ENCODE measurements at regions not wholly inside any gene's neighbourhood (a gene's known extent, or its start where the extent isn't known, plus 50 kb on each side); places are given as distances from the start of the nearest gene placed in this dataset.
"Not testable (repeated sequence)": the region's sequence is repeated elsewhere in the genome, so short reads cannot be mapped to it uniquely, and the experiment has no call there.

- DNase-seq (ENCODE audit: low read depth in 3 of 3) = not testable (repeated sequence)
Observed at GRCh38 chr9:64130325-64130724, 1154.7 kb downstream of the FOXD4L5 start.

- DNase-seq (ENCODE audit: low read depth in 3 of 3) = no peak
Observed at GRCh38 chr9:64128572-64128971, 1156.4 kb downstream of the FOXD4L5 start.

GRCh38 chr9:64121602-64122001, 1163.4 kb downstream of the FOXD4L5 start:
- not testable (repeated sequence) for DNase-seq (ENCODE audit: low read depth in 3 of 3)

- DNase-seq (ENCODE audit: low read depth in 3 of 3) = not testable (repeated sequence)
Observed at GRCh38 chr9:64117329-64117728, 1167.7 kb downstream of the FOXD4L5 start.

GRCh38 chr9:64107867-64108266, 1177.1 kb downstream of the FOXD4L5 start:
- not testable (repeated sequence) for DNase-seq (ENCODE audit: low read depth in 3 of 3)

GRCh38 chr9:64107211-64107610, 1177.8 kb downstream of the FOXD4L5 start:
- DNase-seq (ENCODE audit: low read depth in 3 of 3) = not testable (repeated sequence)

- DNase-seq (ENCODE audit: low read depth in 3 of 3) = not testable (repeated sequence)
Observed at GRCh38 chr9:64105193-64105592, 1179.8 kb downstream of the FOXD4L5 start.

- not testable (repeated sequence) for DNase-seq (ENCODE audit: low read depth in 3 of 3)
Observed at GRCh38 chr9:64101504-64101903, 1183.5 kb downstream of the FOXD4L5 start.

GRCh38 chr9:64100571-64101155, 1184.3 kb downstream of the FOXD4L5 start:
- DNase-seq (ENCODE audit: low read depth in 3 of 3) = not testable (repeated sequence)

- not testable (repeated sequence) for DNase-seq (ENCODE audit: low read depth in 3 of 3)
Observed at GRCh38 chr9:64085998-64086397, 1199.0 kb downstream of the FOXD4L5 start.

GRCh38 chr9:64071358-64072253, 1213.4 kb downstream of the FOXD4L5 start:
- not testable (repeated sequence) for DNase-seq (ENCODE audit: low read depth in 3 of 3)

GRCh38 chr9:64070611-64071357, 1214.2 kb downstream of the FOXD4L5 start:
- DNase-seq (ENCODE audit: low read depth in 3 of 3) = not testable (repeated sequence)

GRCh38 chr9:64070083-64070482, 1214.9 kb downstream of the FOXD4L5 start:
- DNase-seq (ENCODE audit: low read depth in 3 of 3) = not testable (repeated sequence)

- DNase-seq (ENCODE audit: low read depth in 3 of 3) = no peak
Observed at GRCh38 chr9:64066736-64067368, 1218.2 kb downstream of the FOXD4L5 start.

GRCh38 chr9:64061013-64061627, 1223.9 kb downstream of the FOXD4L5 start:
- DNase-seq (ENCODE audit: low read depth in 3 of 3) = no peak

- DNase-seq (ENCODE audit: low read depth in 3 of 3) = not testable (repeated sequence)
Observed at GRCh38 chr9:64058070-64058469, 1226.9 kb downstream of the FOXD4L5 start.

GRCh38 chr9:64057553-64057952, 1227.5 kb downstream of the FOXD4L5 start:
- DNase-seq (ENCODE audit: low read depth in 3 of 3) = no peak

- DNase-seq (ENCODE audit: low read depth in 3 of 3) = not testable (repeated sequence)
Observed at GRCh38 chr9:64028925-64029324, 1256.1 kb downstream of the FOXD4L5 start.

- DNase-seq (ENCODE audit: low read depth in 3 of 3) = not testable (repeated sequence)
Observed at GRCh38 chr9:64020696-64021491, 1264.1 kb downstream of the FOXD4L5 start.

GRCh38 chr9:64017666-64018065, 1267.3 kb downstream of the FOXD4L5 start:
- DNase-seq (ENCODE audit: low read depth in 3 of 3) = not testable (repeated sequence)
